ENCODE measurements at regions not wholly inside any gene's neighbourhood (a gene's known extent, or its start where the extent isn't known, plus 50 kb on each side); places are given as distances from the start of the nearest gene placed in this dataset.

- TF ChIP-seq EZH2 (IDR thresholded peaks at IDR 0.05) (no peak), POLR2AphosphoS5 (IDR thresholded peaks at IDR 0.05; ENCODE audit: borderline replicate concordance, low read depth, low read length) (no peak), FOXP2 (optimal IDR thresholded peaks at IDR 0.05; ENCODE audit: control extremely low read depth, extremely low read length, insufficient read depth) (no peak)
These were observed 544.5 kb downstream of the CSNK1G3 start for GRCh38 chr5:124056326-124056990.
